Smooth muscle cell of the brain vasculature (primary cell): ENCODE measurements at regions not wholly inside any gene's neighbourhood (a gene's known extent, or its start where the extent isn't known, plus 50 kb on each side); places are given as distances from the start of the nearest gene placed in this dataset.
"Not testable (repeated sequence)": the region's sequence is repeated elsewhere in the genome, so short reads cannot be mapped to it uniquely, and the experiment has no call there.

Source experiments
- DNase-seq: peaks from one replicate; pipeline ENCODE4 v3.0.0-alpha.2; 2012; ENCODE audit warnings: low read depth, low spot score

DNA sequence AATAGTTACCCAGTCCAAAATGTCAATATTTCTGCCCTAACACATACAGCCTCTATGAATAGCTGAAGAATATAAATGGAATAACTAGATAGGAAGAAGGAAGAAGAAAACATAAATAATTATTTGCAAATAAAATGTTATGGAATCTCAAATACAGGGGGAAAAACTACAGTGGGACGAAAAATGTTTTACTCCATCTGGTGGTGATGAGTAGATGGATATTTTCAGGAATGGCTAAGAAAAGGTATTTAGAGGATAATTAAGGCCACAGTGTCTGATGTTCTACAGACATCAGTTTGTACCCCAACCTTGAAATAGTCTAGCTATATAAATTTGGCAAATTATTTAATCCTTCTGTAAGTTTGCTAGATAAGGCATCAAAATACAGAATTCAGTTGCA lies 178.1 kb upstream of the FSHR start:
- no peak for DNase-seq

- DNase-seq = no peak
Observed at GRCh38 chr2:49318531-49318930, 164.2 kb upstream of the FSHR start.

DNA sequence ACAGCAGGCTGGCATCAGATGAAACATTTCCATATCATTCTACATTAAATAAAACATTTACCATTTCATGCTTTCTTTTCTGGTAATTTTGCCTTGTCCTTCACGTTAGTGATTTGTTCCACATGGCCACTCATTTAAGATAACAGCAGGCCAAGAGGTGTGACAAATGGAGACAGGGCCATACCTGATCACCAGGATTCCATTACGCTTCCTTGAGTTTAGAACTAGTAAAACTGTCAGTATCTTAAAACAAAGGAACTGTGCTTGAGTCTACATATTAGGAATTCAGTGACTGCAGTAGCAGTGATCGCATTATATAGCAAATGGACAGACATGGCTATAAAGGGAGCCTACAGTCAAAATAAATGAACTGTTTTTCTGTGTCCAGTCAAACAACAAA lies 155.1 kb upstream of the FSHR start:
- DNase-seq = no peak

DNA sequence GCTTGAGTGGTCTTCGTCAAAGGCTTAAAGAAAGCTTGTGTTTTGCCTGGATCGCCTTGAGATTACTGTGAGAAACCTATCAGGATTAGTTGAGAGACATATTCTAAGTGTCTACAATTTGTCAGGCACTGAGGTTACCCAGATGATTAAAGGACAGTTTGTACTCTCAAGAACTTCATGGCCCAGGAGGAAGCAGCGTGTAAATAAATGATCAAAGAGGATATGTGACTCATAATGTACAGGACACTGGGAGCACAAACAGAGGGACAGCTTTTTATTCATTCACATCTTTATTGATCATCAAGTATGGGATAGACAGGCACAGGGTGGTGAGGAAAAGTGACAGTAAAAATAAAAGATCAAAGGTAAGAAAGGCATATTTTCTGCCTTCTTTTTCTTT lies 152.6 kb upstream of the FSHR start:
- DNase-seq = no peak

GRCh38 chr2:49298693-49299092 lies 144.4 kb upstream of the FSHR start:
- not testable (repeated sequence) for DNase-seq

DNA sequence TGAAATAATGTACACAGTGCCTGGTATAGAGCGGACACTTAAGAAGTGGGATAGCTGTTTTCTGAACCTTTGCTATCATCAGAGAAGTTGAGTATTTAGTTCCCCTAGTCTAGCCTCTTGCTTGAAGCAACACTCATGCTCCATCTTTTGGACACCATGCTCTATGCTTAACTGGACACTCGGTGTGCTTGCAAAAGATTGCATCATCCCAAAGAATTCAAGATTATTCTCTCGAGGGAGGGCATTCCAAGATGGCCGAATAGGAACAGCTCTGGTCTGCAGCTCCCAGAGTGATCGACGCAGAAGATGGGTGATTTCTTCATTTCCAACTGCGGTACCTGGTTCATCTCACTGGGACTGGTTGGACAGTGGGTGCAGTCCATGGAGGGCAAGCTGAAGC lies 143.9 kb upstream of the FSHR start:
- DNase-seq = no peak

DNA sequence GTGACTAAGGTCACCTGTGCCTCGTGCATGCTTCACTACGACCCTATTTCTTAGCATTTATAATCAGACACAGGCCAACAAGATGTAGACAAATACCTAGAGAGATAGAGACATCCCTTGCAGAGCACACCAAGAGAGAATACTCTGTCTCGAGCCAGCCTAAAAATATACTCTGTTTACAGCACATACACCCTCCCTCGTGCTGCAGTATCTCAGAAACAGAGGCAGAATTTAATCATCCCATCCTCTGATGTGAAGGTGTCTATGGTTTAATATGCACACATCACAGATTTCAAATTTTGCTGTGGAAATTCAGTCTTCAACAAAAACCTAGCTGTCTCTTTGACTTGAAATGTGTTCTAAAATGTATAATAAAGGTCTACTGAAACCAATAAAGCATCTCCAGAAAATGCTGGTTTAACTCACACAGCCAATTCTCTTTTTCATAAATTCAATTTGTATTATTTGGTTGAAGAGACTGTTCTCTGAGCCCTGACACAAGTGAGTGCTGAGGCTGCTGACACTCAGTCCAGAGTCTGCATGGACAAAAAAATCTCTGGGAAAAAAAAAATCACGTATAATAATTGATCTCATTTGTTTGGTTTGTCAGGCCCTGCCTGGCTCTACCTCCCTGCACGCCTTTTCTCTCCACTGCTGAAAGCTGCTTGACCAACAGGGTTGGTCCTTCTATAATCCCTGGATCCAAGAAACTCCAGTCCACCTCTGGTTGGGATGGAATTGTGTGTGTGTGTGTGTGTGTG lies 142.0 kb upstream of the FSHR start:
- DNase-seq = no peak

GRCh38 chr2:49294225-49294624 lies 139.9 kb upstream of the FSHR start:
- DNase-seq = no peak

DNA sequence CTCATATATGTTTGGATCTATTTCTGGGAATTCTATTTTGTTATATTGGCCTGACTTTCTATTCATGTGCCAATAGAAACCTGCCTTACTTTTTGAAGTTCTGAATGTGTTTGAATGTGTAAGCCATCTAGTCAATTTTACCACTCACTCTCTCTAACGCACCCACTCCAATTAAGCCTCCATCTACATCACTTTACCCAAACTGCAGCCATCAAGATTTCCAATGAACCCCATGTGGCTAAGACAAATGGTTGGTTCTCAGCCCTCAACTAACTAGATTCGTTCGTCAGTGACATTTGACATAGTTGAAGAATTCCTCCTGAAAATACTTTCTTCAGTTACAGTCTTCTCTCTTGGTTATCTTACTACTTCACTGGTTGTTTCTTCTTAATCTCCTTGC lies 137.3 kb upstream of the FSHR start:
- DNase-seq = no peak

DNA sequence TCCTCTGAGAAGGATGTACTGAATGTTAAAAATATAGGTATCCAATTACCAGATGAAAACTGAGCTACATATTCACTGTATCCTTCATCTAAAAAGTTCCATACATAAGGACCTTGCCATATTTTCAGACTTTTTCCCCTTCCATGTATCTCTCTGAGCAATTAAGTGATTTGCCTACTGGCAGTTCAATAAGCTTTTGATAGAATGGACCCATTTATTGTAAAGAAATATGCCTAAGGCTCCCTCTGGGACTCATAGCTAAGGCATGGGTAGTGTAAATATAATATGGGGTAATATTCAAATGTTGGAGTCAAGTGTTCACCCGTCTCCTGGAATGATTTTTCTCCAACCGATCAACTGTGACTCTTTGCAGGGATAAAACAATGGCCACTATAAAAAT lies 135.4 kb upstream of the FSHR start:
- DNase-seq = no peak

DNA sequence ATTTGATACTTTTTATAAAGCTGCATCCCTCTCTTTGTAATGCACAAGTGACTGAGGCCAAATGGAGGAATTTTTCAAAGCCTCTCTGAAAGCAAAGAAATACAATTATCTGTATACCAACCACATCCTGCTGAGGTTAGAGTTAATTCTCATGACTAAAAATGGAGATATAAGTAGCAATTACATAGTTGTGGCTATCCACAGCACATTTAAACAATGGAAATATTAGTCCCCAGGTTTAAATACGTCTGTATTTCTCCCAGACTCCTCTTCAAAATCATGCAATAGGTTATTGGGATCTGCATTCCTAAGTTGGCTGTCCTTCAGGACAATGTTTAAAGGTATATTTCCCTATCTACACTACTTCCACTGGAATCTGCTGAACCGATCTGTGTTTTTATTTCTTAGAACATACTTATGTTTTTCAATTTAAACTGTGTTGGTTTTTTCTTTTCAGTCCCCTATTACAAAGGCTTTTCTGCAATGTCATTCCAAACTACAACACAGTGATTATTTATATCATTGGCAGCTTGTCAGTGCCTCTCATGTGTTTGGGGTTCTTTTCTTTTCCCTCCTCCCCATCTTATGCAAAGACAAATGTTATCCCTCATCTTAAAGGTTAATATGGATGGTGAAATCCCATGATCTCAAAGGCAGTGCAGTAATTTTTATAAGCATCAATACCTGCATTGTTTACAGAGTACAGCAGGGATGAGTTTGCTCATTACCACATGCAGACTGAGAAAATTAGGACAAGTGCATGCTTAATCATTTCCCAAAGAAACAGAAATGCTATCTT lies 134.8 kb upstream of the FSHR start:
- DNase-seq = no peak

DNA sequence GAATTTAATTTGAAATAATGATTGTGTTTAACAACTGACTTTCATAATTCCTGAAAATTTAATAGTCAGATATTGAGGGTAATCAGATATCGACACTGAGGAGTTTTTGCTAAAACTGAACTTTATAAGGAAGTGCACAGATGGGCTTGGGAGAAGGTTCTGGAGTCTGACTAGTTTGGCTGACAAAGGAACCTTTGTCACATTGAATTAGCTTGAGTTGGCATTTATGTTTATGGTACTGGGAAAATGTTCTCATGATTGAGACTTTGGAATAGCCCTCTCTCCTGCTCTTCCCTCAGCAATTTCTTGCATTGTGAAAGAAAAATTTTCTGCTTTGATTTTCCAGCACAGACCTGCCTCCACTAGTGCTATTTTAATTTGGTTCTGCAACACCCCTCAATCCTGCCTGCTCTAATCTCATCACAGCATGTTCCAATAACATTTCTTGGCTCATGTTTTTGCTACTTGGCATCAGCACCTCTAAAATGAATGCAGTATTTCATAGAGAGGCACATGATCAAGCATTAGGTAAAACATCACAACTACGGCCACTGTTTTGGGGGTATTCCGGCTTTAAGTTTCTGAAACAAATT lies 133.9 kb upstream of the FSHR start:
- no peak for DNase-seq

DNA sequence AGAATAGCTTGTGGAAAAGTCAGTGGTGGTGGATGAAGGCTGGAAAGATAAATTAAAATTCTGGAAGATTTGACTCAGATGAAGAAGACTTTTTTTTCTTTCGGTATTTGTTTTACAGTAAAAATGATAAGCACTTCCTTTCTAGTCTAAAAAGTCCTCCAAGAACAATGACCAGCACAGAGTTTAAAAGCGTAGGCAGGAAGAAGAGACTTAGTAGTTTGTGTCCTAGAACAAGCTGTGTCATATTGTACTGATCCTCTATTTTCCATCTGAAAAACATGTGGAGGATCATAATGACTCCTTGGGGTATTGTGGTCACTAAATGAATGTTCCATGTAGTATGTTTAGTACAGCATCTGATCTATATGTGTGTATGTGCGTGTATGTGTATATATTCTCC lies 132.4 kb upstream of the FSHR start:
- no peak for DNase-seq

DNA sequence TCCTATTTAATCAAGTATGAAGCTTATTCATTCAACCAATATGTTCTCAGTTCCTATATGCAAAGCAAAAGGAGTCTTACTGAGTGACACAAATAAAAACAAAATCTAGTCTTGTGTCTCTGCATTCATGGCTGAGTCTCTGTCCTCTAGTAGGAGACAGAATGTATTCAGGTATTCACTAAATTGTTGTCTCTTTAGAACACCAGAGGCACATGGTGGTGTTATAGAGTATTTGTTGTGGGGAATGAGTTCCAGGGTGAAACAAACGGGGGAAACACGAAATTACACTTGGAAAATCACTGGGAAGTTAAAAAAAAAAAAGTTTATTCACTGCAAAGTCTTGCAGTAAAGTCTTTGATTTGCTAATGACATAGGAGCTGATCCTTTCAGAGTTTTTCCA lies 131.7 kb upstream of the FSHR start:
- DNase-seq = no peak

GRCh38 chr2:49278561-49278960 lies 124.2 kb upstream of the FSHR start:
- no peak for DNase-seq

DNA sequence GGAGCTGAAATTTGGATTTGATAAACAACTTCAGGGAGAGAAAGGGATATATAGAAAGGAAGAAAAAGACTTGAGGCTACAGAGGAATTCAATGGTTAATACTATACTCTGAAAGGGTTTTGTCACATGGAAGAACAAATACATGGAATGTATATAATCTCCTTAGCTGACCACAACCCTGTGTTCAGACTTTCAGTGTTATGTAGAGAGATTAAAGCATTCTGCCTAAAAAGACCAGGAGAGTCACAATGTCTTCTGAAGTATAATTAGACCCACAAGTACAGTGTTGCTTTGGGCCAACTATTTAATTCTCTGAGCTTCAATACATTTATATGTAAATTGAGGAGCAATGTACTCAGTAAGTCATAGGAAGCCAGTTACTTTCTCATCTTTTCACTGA lies 123.8 kb upstream of the FSHR start:
- no peak for DNase-seq

DNA sequence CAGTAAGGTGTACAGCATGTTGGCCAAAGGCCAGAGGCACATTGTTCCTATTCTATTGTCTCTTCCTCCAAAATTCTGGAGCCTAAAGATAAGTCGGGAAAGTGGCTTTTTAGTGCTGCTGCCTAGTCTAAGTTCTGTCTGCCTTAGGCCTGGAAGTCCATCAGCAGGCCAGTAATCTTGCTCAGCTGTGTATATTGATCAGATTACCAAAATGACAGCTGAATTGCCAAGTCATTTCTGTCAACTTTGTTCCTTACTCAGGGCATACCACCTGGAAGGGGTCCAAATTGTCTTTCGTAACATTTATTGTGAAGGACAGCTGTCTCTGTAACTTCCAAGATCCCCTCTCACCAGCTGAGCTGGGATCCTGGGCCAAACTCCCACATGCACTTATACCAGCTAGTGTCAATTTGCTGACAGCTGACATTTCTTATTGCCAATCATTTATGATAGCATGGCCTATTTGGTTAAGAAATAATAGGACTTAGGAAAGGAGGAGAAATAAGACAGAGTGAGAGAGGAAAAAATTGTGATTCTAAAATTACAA lies 116.8 kb upstream of the FSHR start:
- no peak for DNase-seq

DNA sequence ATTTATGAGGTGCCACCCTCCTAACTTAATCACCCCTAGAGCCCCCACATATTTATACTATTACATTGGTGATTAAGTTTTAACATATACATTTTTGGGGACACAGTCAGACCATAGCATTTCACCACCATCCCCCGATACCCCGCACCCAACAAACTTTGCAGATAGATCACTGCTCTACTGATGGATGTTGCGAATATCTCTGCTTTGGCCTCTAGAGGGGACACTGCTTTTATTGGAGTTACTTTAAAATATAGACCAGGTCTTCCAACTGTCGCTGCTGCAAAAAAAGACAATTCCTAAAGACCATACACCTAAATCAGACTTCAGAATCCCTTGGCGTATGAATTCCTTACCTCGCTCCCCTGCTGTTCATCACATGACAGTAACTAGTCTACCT lies 115.8 kb upstream of the FSHR start:
- DNase-seq = no peak

- DNase-seq = no peak
Observed at GRCh38 chr2:49265471-49265870, 111.2 kb upstream of the FSHR start.

- DNase-seq = no peak
Observed at GRCh38 chr2:49262801-49263560, 108.7 kb upstream of the FSHR start.

GRCh38 chr2:49261781-49262180 lies 107.5 kb upstream of the FSHR start:
- no peak for DNase-seq

DNA sequence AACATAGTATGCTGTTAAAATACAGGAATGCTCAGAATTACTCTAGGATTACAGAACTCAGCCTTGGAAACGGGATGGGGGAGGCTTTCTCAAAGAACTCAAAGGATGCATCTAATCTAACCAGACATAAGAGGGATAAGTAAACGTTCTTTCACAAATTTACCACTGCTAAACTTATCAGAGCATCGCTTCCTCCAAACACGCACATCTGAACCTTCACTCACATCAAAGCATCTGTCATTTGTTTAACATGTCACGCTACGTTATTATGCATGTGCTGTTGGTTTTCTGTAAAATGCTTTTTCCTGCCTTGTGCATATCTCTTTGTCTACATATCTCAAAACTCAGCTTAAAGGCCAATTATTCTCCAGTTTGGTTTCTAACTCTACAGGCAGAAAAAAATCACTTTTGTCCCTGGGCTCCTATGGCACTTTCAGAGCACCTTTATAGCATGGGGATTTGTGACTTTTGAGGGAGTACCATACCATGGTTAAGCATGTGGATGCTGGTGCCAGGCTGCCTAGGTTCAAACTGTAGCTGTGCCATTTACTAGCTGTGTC lies 106.7 kb upstream of the FSHR start:
- no peak for DNase-seq
